Activated CD4-positive, alpha-beta memory T cell treated with anti-CD3 and anti-CD28 coated beads, Interleukin-2, amount 10 ng/mL, durations not matched to agents 7 days and 5 days (primary cell): ENCODE measurements at regions not wholly inside any gene's neighbourhood (a gene's known extent, or its start where the extent isn't known, plus 50 kb on each side); places are given as distances from the start of the nearest gene placed in this dataset.

Source experiments
- CTCF ChIA-PET: fragments of 350-600 bp; sonication (Branson Sonifier 250); formaldehyde crosslinking; loops from one replicate; lab custom pipeline; 2021; ENCODE audit warnings: antibody characterized with exemption, inconsistent platforms; lab: Charles Lee
- POLR2A ChIA-PET: fragments of 350-600 bp; sonication (Branson Sonifier 250); formaldehyde crosslinking; loops from one replicate; lab custom pipeline; 2021; ENCODE audit warnings: antibody characterized with exemption; lab: Charles Lee
- DNase-seq: peaks from one replicate; pipeline ENCODE4 v3.0.0-alpha.2; 2020
- H3K27ac Mint-ChIP-seq: one replicate; pipeline ENCODE4 v1.8.0; 2021; ENCODE audit warnings: mild to moderate bottlenecking, mixed read lengths
- H3K27me3 Mint-ChIP-seq: one replicate; pipeline ENCODE4 v1.8.0; 2021; ENCODE audit warnings: mixed read lengths
- H3K36me3 Mint-ChIP-seq: one replicate; pipeline ENCODE4 v1.8.0; 2021; ENCODE audit warnings: low read depth, mixed read lengths
- H3K4me1 Mint-ChIP-seq: one replicate; pipeline ENCODE4 v1.8.0; 2021; ENCODE audit warnings: mixed read lengths
- H3K4me3 Mint-ChIP-seq: one replicate; pipeline ENCODE4 v1.8.0; 2021; ENCODE audit warnings: mild to moderate bottlenecking, mixed read lengths
- H3K9me3 Mint-ChIP-seq: one replicate; pipeline ENCODE4 v1.8.0; 2021; ENCODE audit warnings: mixed read lengths

DNA sequence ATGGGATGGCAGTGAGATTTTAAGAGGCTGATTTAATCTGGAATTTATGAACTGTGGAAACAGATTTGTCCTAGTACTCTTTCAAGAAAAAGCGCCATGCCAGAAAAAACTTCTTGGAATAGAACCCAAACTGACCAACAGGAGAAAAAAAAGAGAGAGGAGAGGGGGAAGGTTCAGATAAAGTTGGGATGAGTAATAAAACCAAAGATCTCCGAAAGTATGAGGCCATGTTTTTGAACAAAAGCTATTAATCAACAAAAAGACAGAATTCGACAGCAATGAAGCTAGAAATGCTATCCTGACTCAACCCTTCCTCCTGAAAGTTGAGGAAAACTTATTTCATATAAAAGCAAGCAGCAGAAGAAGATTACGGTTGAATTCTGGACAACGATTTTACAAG is 135.5 kb downstream of the CEMIP2 start:
- H3K9me3 Mint-ChIP-seq: peaks cover 2% of the 10 kb centered on the region
- no peak for DNase-seq
- H3K27ac Mint-ChIP-seq: no peak overlapping the region
- ChIA-PET CTCF (no interaction called here), POLR2A (no interaction called here)
- peaks cover 52% of the 10 kb centered on the region for H3K4me1 Mint-ChIP-seq
- no peak overlapping the region for H3K4me3 Mint-ChIP-seq
- peaks cover 12% of the 10 kb centered on the region for H3K36me3 Mint-ChIP-seq
- peaks cover 7% of the 10 kb centered on the region for H3K27me3 Mint-ChIP-seq

DNA sequence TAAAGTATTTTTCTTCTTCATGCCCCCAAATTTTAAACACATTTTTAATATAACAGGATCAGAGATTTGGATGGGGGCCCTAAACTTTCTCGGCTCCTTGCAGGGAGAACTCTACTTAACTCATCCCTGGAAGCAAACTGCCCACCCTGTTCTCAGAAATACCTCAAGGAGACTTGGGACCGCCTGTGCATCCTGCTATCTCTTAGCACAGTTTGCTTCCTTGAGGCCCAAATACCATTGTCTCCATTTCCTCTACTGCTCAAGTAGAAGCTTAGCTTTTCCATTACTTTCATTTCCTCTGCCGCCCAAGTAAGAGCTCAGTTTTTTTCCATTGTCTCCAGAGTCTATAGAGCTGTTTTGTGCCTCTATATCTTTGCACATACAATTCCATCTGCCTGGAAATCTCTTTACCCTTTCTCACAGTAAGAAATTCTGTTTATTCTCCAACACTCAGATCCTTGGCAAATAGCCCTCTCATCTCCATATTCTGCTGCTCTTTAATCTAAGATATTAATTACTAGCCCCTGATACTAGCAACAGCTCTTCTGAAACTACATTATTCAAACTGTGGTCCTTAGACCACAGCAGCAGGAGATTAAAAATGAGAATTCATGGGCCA is 137.8 kb downstream of the CEMIP2 start:
- H3K27ac Mint-ChIP-seq: peak overlapping the region; percentile 22
- DNase-seq: no peak
- POLR2A ChIA-PET: interaction anchor here (1.0 to 1.2 kb wide), 2 partner anchors 8 to 137 kb away, joined by 4 to 9 read pairs; partner anchors contain the start of gene CEMIP2
- H3K27me3 Mint-ChIP-seq: peaks cover 10% of the 10 kb centered on the region
- peaks cover 2% of the 10 kb centered on the region for H3K9me3 Mint-ChIP-seq
- no peak overlapping the region for H3K4me3 Mint-ChIP-seq
- CTCF ChIA-PET: interaction anchor here (3.3 to 4.0 kb wide), 2 partner anchors 86 to 139 kb away, joined by 16 to 56 read pairs; no protein-coding TSS in a partner anchor
- peaks cover 7% of the 10 kb centered on the region for H3K36me3 Mint-ChIP-seq
- peaks cover 41% of the 10 kb centered on the region for H3K4me1 Mint-ChIP-seq

DNA sequence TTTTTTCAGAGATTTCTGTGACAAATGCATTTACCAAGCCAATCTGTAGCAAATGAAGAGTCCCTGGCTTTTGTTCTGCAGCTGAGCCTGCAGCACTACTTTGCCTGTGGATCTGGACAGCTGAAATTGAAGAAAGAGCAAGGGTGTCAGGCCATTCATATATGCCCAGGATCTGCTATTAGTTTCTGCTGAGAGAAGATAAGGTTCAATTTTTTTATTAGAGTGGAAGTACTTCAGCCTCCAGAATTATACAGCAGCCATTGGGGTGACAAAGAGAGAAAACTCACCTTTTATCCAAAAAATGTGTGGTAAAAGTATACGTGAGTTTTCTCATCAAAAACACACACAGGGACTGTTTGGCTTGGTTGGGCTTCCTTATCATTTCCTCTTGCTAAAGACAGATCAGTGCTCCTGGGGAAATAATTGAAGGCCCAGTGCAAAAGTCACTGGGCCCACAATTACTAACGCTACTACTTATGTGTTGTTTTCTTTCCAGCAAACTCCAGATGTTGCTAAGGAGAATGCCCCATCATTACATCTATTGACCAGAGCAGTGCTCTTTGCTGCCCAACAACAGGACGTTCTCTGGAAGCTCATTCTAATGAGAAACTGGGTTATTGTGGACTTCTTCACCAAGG is 138.6 kb downstream of the CEMIP2 start:
- peaks cover 7% of the 10 kb centered on the region for H3K36me3 Mint-ChIP-seq
- H3K4me1 Mint-ChIP-seq: peaks cover 42% of the 10 kb centered on the region
- H3K27me3 Mint-ChIP-seq: peaks cover 10% of the 10 kb centered on the region
- no peak overlapping the region for H3K27ac Mint-ChIP-seq
- no peak overlapping the region for H3K4me3 Mint-ChIP-seq
- POLR2A ChIA-PET: interaction anchor here (1.0 to 2.1 kb wide), 5 partner anchors 9 to 154 kb away, joined by 3 to 9 read pairs (median 6); partner anchors contain the start of gene CEMIP2
- DNase-seq: no peak
- CTCF ChIA-PET: interaction anchor here (0.8 to 4.0 kb wide), 12 partner anchors 9 to 301 kb away, joined by 3 to 56 read pairs (median 8); no protein-coding TSS in a partner anchor
- H3K9me3 Mint-ChIP-seq: peaks cover 2% of the 10 kb centered on the region

DNA sequence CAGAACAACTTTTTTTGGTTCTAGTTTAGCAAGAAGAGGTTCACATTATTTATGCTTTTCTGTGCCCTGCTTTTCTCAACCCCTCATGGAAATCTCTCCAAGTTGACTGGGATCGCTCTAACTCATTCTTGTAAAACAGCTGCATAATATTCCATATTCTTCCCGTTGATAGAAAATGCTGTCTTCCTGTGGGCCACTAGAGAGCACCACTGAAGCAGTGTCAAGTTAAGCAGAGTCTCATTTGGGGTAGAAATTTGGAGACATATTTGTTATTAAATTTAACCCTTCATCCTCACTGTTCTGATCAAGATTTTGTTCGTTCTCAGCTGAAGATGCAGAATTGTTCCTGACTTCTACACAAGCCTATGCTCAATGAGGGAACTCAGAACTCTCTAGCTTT is 140.1 kb downstream of the CEMIP2 start:
- H3K4me3 Mint-ChIP-seq: no peak overlapping the region
- H3K27ac Mint-ChIP-seq: no peak overlapping the region
- H3K27me3 Mint-ChIP-seq: peaks cover 10% of the 10 kb centered on the region
- H3K36me3 Mint-ChIP-seq: peaks cover 7% of the 10 kb centered on the region
- peaks cover 2% of the 10 kb centered on the region for H3K9me3 Mint-ChIP-seq
- peaks cover 42% of the 10 kb centered on the region for H3K4me1 Mint-ChIP-seq
- CTCF ChIA-PET: interaction anchor here (0.6 to 4.0 kb wide), 20 partner anchors 9 to 396 kb away, joined by 3 to 56 read pairs (median 5); no protein-coding TSS in a partner anchor
- POLR2A ChIA-PET: interaction anchor here (0.9 to 2.1 kb wide), 5 partner anchors 11 to 140 kb away, joined by 3 to 8 read pairs (median 5); partner anchors contain the start of gene CEMIP2
- no peak for DNase-seq

DNA sequence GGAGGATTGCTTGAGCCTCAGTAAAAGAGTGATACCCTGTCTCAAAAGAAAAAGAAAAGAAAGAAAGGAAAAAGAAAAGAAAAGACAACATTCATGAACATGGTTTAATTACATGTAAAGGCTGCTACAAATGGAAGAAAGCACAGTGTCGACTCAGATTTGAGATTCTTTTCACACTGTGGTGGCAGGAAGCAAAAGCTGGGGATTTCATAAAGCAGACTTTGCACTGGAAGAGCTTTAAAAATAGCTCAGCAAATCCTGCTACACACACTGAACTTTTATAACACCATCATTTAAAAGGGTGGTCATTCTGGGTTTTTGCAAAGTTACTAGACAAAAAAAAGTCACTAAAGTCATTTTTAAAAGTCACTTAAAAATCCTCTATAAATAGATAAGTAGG is 140.8 kb downstream of the CEMIP2 start:
- peaks cover 2% of the 10 kb centered on the region for H3K9me3 Mint-ChIP-seq
- POLR2A ChIA-PET: interaction anchor here (0.6 to 2.1 kb wide), 3 partner anchors 58 to 1062 kb away, joined by 3 to 8 read pairs (median 4); no protein-coding TSS in a partner anchor

DNA sequence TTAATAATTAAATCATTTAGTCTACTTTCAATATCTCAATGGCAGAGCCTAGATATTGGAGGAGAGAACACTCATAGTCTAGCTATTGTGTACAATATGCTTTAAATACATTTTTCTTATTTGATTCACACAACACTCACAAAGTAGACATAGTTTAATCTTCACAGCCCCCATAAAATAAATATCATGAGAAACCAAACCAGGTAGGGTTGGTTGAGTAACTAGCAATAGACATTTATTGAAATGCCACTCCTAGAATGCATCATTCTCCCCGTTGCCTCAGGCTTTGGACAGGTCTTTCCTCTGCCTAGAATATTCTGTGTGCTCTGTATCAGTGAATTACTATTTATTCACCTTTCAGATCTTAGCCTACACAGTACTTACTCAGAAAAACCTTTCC is 141.9 kb downstream of the CEMIP2 start:
- Mint-ChIP-seq H3K9me3 (no peaks in the 10 kb centered on the region), H3K27ac (no peak overlapping the region), H3K4me3 (no peak overlapping the region), H3K36me3 (peaks cover 2% of the 10 kb centered on the region), H3K4me1 (peaks cover 37% of the 10 kb centered on the region), H3K27me3 (peaks cover 13% of the 10 kb centered on the region)
- CTCF ChIA-PET: no interaction called here
- POLR2A ChIA-PET: no interaction called here
- DNase-seq: no peak

More for the DNA sequence above, 140.8 kb downstream of the CEMIP2 start:
- Mint-ChIP-seq H3K4me1 (peaks cover 42% of the 10 kb centered on the region), H3K27ac (no peak overlapping the region), H3K36me3 (peaks cover 7% of the 10 kb centered on the region), H3K4me3 (no peak overlapping the region), H3K27me3 (peaks cover 11% of the 10 kb centered on the region)
- CTCF ChIA-PET: interaction anchor here (0.6 to 4.0 kb wide), 16 partner anchors 9 to 397 kb away, joined by 3 to 56 read pairs (median 5); no protein-coding TSS in a partner anchor
- DNase-seq: no peak

DNA sequence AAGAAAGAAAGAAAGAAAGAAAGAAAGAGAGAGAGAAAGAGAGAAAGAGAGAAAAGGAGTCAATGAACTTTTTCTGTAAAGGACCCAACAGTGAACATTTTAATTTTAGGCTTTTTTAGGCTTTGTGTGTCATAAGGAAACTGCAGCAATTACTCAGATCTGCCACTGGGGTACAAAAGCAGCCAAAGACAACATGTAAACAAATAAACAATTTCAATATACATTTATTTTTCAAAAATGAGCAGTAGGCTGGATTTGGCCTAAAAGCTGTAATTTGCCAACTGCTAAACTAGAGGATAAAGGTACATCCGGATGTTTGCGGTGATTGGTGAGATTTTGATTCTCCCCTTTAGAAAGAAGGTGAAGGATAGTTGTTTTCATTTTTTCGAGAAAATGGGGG is 143.6 kb downstream of the CEMIP2 start:
- H3K4me3 Mint-ChIP-seq: no peak overlapping the region
- H3K4me1 Mint-ChIP-seq: peaks cover 20% of the 10 kb centered on the region
- DNase-seq: no peak
- no peaks in the 10 kb centered on the region for H3K9me3 Mint-ChIP-seq
- H3K36me3 Mint-ChIP-seq: no peaks in the 10 kb centered on the region
- ChIA-PET CTCF (interaction anchor here (0.6 to 1.5 kb wide), 5 partner anchors 14 to 384 kb away, joined by 3 to 5 read pairs (median 3); no protein-coding TSS in a partner anchor), POLR2A (interaction anchor here (1.1 kb wide), 1 partner anchor 171 kb away, joined by 3 read pairs; no protein-coding TSS in a partner anchor)
- H3K27me3 Mint-ChIP-seq: peaks cover 15% of the 10 kb centered on the region
- H3K27ac Mint-ChIP-seq: no peak overlapping the region

DNA sequence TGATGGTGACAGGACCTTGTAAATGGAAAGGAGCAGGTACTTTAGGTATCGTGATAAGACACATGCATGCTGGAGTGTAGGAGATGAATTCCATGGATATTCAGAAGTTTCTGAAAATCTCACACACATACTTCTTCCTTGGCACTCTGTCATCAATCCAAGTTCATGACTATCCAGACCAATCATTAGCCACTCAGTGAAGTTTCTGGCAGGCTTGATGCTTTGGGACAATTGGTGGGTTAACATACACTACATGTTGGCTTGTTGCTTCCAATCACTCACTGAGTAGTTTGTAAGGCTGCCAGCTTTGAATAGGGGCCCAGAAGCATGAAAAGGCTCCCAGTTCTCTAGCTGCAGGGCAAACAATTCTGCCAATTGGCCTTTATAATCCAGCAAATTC is 147.6 kb downstream of the CEMIP2 start:
- POLR2A ChIA-PET: no interaction called here
- no peak overlapping the region for H3K4me3 Mint-ChIP-seq
- no peak for DNase-seq

DNA sequence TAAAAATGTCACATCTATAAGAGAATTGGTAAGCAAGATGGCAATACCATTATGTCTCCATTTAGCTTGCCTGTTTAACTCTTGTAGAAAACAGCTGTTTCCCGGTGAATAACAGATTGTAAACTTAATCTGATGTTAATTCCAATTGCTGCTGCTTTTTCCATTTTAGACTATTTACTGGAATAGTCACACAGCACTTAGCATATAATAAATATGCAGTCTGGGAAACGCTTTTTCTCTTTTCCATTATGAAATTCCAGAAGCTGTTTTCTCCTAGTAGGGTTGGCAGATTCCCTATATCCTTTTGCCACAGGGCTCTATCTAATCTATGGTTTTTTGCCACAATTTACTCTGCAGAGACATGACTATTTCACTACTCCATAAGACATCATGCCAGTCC is 148.0 kb downstream of the CEMIP2 start:
- Mint-ChIP-seq H3K27ac (no peak overlapping the region), H3K4me1 (peaks cover 3% of the 10 kb centered on the region), H3K4me3 (no peak overlapping the region), H3K27me3 (peaks cover 13% of the 10 kb centered on the region), H3K36me3 (no peaks in the 10 kb centered on the region), H3K9me3 (peaks cover 11% of the 10 kb centered on the region)
- no peak for DNase-seq
- POLR2A ChIA-PET: no interaction called here
- CTCF ChIA-PET: interaction anchor here (1.0 kb wide), 1 partner anchor 97 kb away, joined by 6 read pairs; no protein-coding TSS in a partner anchor

More for the DNA sequence above, 147.6 kb downstream of the CEMIP2 start:
- H3K9me3 Mint-ChIP-seq: peaks cover 11% of the 10 kb centered on the region
- CTCF ChIA-PET: no interaction called here
- no peaks in the 10 kb centered on the region for H3K36me3 Mint-ChIP-seq
- H3K27me3 Mint-ChIP-seq: peaks cover 13% of the 10 kb centered on the region
- H3K27ac Mint-ChIP-seq: no peak overlapping the region
- H3K4me1 Mint-ChIP-seq: peaks cover 3% of the 10 kb centered on the region

DNA sequence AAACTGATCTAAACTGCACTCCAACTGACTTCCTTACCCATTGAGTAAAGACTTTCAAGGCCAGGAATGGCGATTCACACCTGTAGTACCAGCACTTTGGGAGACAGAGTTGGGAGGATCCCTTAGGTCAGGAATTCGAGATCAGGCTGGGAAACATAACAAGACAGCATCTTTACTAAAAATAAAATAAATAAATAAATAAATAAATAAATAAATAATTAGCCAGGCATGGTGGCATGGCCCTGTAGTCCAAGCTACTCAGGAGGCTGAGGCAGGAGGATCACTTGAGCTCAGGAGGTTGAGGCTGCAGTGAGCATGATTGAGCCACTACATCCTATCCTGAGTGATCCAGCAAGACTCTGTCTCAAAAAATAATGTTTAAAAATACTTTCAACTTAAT is 148.4 kb downstream of the CEMIP2 start:
- CTCF ChIA-PET: interaction anchor here (0.9 to 1.0 kb wide), 2 partner anchors 9 to 97 kb away, joined by 3 to 6 read pairs; no protein-coding TSS in a partner anchor
- peaks cover 11% of the 10 kb centered on the region for H3K9me3 Mint-ChIP-seq

DNA sequence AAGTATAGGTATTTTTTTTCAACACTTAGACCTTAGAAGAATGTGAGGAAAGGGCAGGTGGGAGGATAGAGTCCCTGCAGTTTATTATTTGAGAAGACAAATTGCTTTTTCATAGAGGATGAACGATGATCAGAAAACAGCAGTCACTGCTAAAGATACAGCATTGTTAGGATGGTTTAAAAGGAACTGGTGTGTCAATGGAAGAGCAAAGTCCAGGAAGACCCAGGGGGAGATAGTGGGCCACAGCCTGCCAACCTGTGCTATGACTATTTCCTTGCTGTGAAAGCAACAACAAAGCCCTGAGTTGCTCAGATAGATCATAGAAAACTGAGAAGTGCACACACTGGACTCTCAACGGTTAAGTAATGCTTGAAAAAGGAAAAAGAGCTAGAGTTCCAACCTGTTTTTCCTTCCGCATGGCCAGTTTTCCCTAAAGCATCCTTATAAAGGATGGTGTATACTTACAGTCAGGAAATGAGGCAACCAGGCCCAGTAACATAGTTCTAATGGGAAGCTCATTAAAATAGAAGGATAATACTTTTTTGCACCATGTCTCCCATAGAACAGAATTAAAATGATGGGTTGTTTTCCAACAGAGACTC is 153.8 kb downstream of the CEMIP2 start:
- H3K36me3 Mint-ChIP-seq: no peaks in the 10 kb centered on the region
- POLR2A ChIA-PET: no interaction called here
- DNase-seq: no peak
- peaks cover 8% of the 10 kb centered on the region for H3K27me3 Mint-ChIP-seq
- CTCF ChIA-PET: interaction anchor here (1.0 to 1.4 kb wide), 2 partner anchors 9 to 10 kb away, joined by 3 to 4 read pairs; no protein-coding TSS in a partner anchor
- H3K9me3 Mint-ChIP-seq: peaks cover 14% of the 10 kb centered on the region
- H3K4me3 Mint-ChIP-seq: no peak overlapping the region
- no peak overlapping the region for H3K27ac Mint-ChIP-seq
- H3K4me1 Mint-ChIP-seq: no peaks in the 10 kb centered on the region

More for the DNA sequence above, 148.4 kb downstream of the CEMIP2 start:
- no peak overlapping the region for H3K27ac Mint-ChIP-seq
- H3K4me3 Mint-ChIP-seq: no peak overlapping the region
- no peaks in the 10 kb centered on the region for H3K36me3 Mint-ChIP-seq
- no peak for DNase-seq
- POLR2A ChIA-PET: no interaction called here
- peaks cover 13% of the 10 kb centered on the region for H3K27me3 Mint-ChIP-seq
- peaks cover 2% of the 10 kb centered on the region for H3K4me1 Mint-ChIP-seq

DNA sequence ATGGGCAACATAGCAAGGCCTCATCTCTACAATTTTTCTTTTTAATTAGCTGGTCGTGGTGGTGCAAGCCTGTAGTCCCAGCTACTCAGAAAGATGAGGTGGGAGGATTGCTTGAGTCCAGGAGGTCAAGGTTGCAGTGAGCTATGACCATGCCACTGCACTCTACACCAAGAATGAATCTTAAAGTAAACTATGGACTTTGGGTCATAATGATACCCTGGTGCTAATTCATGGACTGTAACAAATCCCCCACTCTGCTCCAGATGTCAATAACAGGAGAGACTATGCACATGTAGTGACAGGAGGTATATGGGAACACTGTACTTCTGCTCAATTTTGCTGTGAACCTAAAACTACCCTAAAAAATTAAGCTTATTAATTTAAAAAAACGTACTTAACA is 155.4 kb downstream of the CEMIP2 start:
- H3K36me3 Mint-ChIP-seq: no peaks in the 10 kb centered on the region
- CTCF ChIA-PET: interaction anchor here (1.4 to 1.6 kb wide), 2 partner anchors 8 to 15 kb away, joined by 4 to 6 read pairs; no protein-coding TSS in a partner anchor
- H3K4me3 Mint-ChIP-seq: no peak overlapping the region

More for the DNA sequence above, 155.4 kb downstream of the CEMIP2 start:
- peaks cover 13% of the 10 kb centered on the region for H3K9me3 Mint-ChIP-seq
- DNase-seq: no peak
- H3K27ac Mint-ChIP-seq: no peak overlapping the region
- no peaks in the 10 kb centered on the region for H3K4me1 Mint-ChIP-seq
- peaks cover 8% of the 10 kb centered on the region for H3K27me3 Mint-ChIP-seq
- POLR2A ChIA-PET: no interaction called here
